Fibroblast of skin of back (primary cell): ENCODE measurements at regions not wholly inside any gene's neighbourhood (a gene's known extent, or its start where the extent isn't known, plus 50 kb on each side); places are given as distances from the start of the nearest gene placed in this dataset.
A peak's percentile ranks its signal among the peaks of the same experiment; 100 is the strongest.

ENCODE experiments used
- DNase-seq: peaks from one replicate; pipeline ENCODE4 v3.0.0-alpha.2; 2013

GRCh38 chr1:14363036-14363590 lies 235.4 kb upstream of the KAZN start:
- DNase-seq, result no peak

GRCh38 chr1:14363707-14364413 lies 234.6 kb upstream of the KAZN start:
- DNase-seq, result no peak

- no peak for DNase-seq
Measured at GRCh38 chr1:14365301-14365988, 233.0 kb upstream of the KAZN start.

GRCh38 chr1:14366091-14367018 lies 232.1 kb upstream of the KAZN start:
- peak; percentile 17 for DNase-seq

- DNase-seq, result no peak
Measured at GRCh38 chr1:14367451-14367850, 231.0 kb upstream of the KAZN start.

- DNase-seq, result no peak
Measured at GRCh38 chr1:14369526-14370213, 228.8 kb upstream of the KAZN start.

GRCh38 chr1:14371771-14372497 lies 226.6 kb upstream of the KAZN start:
- peak; percentile 50 for DNase-seq

GRCh38 chr1:14372526-14372925 lies 226.0 kb upstream of the KAZN start:
- DNase-seq, result peak; percentile 8

- no peak for DNase-seq
Measured at GRCh38 chr1:14373081-14373758, 225.3 kb upstream of the KAZN start.

GRCh38 chr1:14375226-14375625 lies 223.3 kb upstream of the KAZN start:
- no peak for DNase-seq

GRCh38 chr1:14377386-14377785 lies 221.1 kb upstream of the KAZN start:
- DNase-seq, result no peak

GRCh38 chr1:14380408-14380807 lies 218.1 kb upstream of the KAZN start:
- no peak for DNase-seq

GRCh38 chr1:14390816-14391215 lies 207.7 kb upstream of the KAZN start:
- no peak for DNase-seq

- no peak for DNase-seq
Measured at GRCh38 chr1:14392161-14392858, 206.2 kb upstream of the KAZN start.

GRCh38 chr1:14392859-14393365 lies 205.6 kb upstream of the KAZN start:
- DNase-seq, result no peak

GRCh38 chr1:14396100-14396499 lies 202.4 kb upstream of the KAZN start:
- DNase-seq, result no peak

GRCh38 chr1:14403961-14404645 lies 194.4 kb upstream of the KAZN start:
- no peak for DNase-seq

- DNase-seq, result no peak
Measured at GRCh38 chr1:14404862-14405301, 193.6 kb upstream of the KAZN start.

- DNase-seq, result no peak
Measured at GRCh38 chr1:14412235-14412634, 186.2 kb upstream of the KAZN start.
